NCI-H82 treated with DMSO at 0.1 percent for 48 hours (cell line): ENCODE measurements at regions not wholly inside any gene's neighbourhood (a gene's known extent, or its start where the extent isn't known, plus 50 kb on each side); places are given as distances from the start of the nearest gene placed in this dataset.
"Not testable (repeated sequence)": the region's sequence is repeated elsewhere in the genome, so short reads cannot be mapped to it uniquely, and the experiment has no call there.

Source experiments
- DNase-seq: peaks from one replicate; lab custom pipeline; 2025; ENCODE audit not compliant: unreplicated experiment; lab: John Stamatoyannopoulos, UW

GRCh38 chr7:130845581-130846085 lies 111.6 kb upstream of the KLF14 start:
- no peak for DNase-seq

GRCh38 chr7:130849604-130850003 lies 115.6 kb upstream of the KLF14 start:
- no peak for DNase-seq

DNA sequence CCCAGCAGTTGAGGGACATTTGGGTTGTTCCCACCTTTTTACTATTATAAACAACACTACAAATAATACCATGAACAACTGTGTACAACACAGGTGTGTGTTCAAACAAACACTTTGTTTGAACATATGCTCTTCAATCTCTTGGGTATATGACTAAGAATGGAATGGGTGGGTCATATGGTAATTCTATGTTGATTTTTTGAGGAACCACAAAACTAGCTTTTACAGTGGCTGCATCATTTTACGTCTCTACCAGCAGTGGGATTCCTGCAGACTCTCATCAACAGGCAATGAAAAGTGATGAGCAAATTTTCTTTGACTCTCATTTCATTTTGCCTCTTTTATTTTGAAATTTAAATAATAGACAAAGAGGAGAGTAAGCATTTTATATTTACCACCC lies 116.9 kb upstream of the KLF14 start:
- no peak for DNase-seq

- DNase-seq, result no peak
Observed at GRCh38 chr7:130852867-130853266, 118.9 kb upstream of the KLF14 start.

- DNase-seq, result no peak
Observed at GRCh38 chr7:130853503-130854279, 119.7 kb upstream of the KLF14 start.

DNA sequence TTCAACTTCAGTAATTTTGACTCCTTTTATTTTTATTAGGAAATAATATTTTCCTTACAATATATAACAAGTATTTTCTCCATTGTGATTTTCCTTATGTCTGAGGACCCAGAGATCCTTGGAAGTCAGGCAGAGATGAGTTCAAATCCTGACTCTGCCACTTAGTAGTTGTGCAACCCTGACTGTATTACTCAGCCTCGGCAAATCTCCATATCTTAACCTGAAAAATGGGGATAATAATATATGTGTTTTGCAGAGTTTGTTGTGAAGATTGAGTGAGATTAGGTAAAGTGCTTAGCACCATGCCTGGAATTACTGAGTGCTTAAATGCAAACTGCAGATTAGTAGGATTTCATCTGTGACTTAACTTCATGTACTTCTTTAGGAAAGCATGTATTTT lies 120.5 kb upstream of the KLF14 start:
- DNase-seq, result no peak

- no peak for DNase-seq
Observed at GRCh38 chr7:130856866-130857265, 122.9 kb upstream of the KLF14 start.

GRCh38 chr7:130860832-130861231 lies 126.8 kb upstream of the KLF14 start:
- DNase-seq, result not testable (repeated sequence)

DNA sequence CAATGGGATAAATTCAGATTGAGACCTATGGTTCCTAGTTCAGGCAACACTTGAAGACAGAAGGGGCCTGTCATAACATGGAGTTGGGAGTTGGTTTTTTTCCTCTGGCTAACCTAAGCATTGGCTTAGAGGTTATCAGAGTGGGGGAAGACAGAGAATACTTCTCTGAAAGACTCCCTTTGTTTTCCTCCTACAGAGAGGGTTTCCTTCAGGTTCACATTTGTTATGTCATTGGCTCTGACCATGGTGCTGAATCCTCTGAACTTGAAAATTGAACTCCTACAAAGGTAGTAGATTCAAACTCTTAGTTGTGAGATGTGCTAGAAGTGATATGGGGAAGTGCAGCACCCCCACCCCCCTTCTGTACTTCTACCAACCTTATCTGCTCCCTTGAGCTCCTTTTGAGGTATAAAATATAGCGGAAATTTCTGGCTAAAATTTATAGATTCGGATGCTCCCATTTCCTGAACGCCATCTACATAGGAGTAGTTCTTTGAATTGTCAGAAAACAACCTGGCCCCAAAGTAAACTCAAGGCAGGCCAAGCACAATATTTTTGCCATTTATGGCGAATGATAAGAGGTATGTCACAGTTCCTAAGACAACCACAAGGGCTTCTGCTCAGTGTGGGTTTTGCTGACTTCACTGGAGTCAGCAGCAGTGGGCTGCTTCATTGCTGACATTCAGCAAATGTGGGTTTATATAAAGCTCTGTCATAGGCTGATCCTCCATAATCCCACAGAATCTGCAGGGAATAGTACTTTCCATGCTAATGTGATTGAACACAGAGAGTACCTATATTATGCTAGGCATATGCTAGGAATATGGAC lies 131.6 kb upstream of the KLF14 start:
- DNase-seq, result peak; percentile 46

GRCh38 chr7:130867039-130867438 lies 133.0 kb upstream of the KLF14 start:
- no peak for DNase-seq

- DNase-seq, result no peak
Observed at GRCh38 chr7:130867581-130868136, 133.7 kb upstream of the KLF14 start.

DNA sequence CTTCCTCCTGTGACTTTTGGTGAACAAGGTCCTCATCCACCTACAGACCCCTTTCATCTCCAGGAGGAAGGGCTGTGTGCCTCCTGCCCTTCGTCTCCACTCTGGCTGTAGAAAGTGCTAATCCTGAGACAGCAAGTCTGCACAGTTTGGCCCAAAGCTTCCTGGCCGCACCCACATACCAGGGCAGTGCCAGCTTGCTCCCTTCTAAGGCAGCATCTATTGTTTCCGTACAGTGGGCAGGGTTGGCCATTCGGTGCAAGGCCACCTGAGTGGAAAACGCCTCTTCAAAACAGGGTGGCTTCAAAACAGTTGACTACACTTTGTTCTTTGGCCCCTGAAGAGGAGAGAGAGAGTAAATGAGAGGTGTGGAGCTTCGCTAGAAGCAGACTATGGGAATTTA lies 134.1 kb upstream of the KLF14 start:
- DNase-seq, result no peak

- no peak for DNase-seq
Observed at GRCh38 chr7:130869918-130870317, 135.9 kb upstream of the KLF14 start.

DNA sequence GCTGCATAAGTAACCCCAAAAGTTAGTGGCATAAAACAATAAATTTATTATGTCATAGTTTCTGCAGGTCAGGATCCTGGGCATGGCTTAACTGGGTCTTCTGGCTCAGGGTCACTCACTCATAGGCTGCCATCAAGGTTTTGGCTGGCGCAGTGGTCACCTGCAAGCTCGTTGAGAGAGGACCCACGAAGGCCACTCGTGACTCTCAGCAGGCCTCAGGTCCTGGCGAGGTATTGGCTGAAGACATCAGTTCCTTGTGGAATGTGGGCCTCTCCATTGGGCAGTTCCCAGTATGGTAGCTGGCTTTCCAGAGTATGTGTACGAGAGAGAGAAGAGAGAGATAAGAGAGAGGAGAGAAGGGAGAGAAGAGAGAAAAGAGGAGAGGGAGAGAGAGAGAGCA lies 138.3 kb upstream of the KLF14 start:
- no peak for DNase-seq

- no peak for DNase-seq
Observed at GRCh38 chr7:130872756-130873448, 138.9 kb upstream of the KLF14 start.

DNA sequence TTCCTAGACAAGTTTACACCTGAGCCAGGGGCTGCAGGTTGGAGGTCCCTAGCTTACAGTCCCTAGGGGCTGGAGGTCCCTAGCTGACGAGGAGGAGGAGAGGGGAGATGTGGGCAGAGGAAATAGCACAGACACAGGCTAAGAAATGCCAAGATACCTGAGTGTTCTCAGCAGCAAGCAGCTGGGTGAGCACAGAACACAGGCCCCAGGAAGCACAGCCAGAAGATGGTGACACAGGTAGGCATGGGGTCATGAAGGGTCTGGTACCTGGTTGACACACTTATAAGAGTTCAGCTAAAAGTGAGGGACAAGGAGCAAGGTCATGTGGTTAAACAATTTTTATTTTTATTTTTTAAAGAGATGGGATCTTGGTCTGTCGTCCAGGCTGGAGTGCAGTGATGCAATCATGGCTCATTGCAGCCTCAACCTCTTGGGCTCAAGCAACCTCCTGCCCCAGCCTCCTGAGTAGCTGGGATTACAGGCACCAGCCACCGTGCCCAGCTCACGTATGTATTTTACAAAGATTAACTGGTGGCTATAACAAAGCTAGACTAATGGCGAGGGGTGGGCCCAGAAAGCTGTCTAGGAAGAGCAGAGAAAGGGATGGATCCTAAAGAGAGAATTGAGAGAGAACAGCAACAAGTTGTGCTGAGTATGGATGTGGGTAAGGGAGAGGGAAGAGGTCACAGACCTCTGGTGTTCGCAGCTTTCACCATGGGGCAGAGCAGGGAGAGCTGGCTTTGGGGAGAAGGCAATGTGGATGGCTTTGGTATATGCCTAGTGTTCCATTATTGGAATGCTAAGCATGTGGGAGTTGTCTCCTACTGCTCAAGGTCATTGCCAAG lies 140.3 kb upstream of the KLF14 start:
- no peak for DNase-seq

GRCh38 chr7:130875265-130875741 lies 141.3 kb upstream of the KLF14 start:
- no peak for DNase-seq

GRCh38 chr7:130875901-130876300 lies 141.9 kb upstream of the KLF14 start:
- no peak for DNase-seq

GRCh38 chr7:130877236-130877990 lies 143.4 kb upstream of the KLF14 start:
- DNase-seq, result no peak

GRCh38 chr7:130877991-130878305 lies 143.9 kb upstream of the KLF14 start:
- DNase-seq, result no peak
